Activated T-helper 1 cell treated with anti-CD3 and anti-CD28 coated beads, Interleukin-2, amount 50 U/mL, for 16 hours (primary cell): ENCODE measurements at regions not wholly inside any gene's neighbourhood (a gene's known extent, or its start where the extent isn't known, plus 50 kb on each side); places are given as distances from the start of the nearest gene placed in this dataset.

Experiments used
- DNase-seq, 2 donors: peaks; one replicate each; pipeline ENCODE4 v3.0.0-alpha.2; 2020; ENCODE audit warnings: low read depth in 1 of 2, low spot score in 1 of 2

DNA sequence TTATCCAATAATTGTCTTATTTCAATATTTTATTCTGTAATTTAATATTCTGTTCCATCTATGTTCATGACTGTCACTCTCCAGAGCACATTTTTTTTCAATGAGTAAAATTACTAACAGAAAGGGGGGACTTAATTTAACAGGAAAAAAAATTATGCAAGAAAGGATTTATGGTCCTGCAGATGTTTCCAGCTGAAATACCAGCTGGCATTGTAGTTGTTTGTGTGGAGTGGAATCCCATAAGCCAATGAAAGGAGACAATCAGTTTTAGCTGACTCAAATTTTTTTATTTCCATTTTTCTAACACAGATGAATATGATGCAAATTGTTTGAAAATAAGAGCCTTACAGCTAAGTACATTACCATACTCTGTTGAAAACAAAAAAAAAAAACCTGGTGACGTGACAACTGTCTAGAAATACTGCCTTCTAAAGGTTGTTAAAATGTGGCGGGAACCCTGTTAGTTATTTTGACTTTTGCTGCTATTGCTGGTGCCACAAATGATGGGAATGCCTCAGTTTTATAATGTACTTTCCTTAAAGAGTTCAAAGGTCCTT, 389.1 kb downstream of the ETS1 start:
- no peak for DNase-seq

DNA sequence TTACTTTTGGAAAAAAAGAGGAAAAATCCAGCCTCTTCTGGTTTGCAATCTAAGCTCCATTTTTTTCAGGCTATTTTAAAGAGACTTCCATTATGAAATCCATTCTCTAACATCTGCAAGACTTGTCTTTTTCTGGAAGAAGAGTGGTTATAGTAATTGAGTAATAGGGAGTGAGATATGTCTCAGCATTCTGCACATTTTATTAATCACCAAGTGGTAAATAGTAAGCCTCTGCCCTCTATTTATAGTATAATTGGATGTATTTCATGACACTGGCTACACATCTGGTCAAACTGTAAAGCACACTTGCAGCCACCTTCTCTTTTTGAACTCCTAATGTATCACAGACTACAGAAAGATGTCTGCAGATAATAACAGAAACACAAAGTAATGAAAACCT, 391.1 kb downstream of the ETS1 start:
- DNase-seq: no peak

DNA sequence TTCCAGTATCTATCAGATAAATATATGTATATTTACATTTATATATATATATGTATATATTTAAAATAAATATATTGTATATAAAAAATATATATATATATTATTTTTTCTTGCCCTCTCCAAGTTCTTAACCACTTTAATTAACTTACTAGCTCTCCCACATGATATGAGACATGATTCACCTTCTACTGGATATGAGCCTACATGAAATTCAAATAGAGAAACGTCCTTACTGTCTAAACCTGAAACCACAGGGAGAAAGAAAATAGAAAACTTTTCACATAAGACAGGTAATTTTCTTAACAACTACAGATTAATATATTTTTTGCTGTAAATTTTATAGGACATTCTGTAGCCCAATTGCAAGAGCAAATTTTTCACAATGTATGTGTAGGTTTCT, 391.6 kb downstream of the ETS1 start:
- no peak for DNase-seq

DNA sequence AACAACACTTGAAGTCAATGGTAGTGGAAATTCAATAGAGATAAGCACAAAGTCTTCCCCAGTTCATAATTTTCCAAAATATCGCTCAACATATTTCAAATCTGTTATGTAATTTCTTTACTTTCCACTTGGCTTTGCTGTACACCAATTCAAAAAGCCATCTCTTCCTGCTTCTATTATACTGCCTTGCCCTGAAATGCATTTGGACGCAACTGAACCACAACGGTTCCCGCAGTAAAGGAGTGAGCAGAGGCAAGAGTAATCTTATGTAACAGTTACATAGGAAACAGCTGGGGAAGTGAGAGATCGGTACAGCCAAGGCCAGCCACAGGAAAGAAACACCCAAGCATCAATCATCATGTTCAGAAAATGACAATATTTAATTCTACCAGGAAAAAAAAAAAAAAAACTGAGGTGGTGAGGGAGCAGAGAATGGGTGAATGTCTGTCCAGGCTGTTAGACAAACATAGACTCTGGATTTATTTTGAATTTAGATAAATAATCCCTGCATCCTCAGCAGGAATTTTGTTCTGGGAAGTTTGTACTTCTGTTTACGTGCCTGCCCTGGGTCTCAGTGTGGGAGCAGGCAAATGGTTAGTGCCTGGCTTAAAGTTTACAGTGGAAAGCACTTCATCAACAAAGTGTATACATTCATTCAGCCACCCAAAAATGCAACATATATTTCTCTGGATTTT, 392.2 kb downstream of the ETS1 start:
- DNase-seq: no peak

DNA sequence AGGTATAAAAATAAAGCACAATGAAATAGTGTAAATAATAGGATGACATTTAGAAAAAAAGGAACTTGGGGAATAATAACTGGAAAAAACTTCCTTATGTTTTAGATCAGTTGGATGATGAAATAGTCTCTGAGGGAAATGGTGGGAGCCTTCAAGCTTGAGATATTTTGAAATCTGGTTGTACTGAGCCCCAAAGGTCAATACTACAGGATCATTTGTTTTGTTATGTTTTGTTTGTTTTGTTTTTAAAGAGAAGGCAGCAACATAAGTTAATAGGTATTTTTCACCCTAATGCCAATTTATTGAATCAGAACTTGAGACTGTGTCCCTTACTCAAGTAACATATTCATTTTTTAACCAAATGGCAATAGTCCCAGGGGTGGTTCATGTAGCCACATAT, 393.1 kb downstream of the ETS1 start:
- no peak for DNase-seq

DNA sequence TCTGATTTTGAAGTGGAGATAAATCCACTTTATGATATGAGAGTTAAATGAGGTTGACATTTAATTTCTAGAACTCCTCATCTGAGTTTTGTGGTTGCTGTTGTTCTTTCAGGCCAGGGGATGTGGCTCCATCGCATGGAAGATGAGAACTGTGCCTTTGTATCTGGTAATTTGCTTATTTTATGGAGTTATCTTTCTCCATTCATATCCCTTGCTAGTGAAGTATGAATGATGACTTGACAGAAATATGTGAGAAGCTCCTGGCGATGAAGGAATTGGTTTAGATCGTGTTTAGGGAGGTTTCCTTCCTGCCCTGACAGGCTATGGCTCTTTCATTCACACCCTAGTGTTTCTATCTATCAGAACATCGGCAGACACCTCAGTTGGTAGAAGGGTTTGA, 393.7 kb downstream of the ETS1 start:
- DNase-seq: no peak

DNA sequence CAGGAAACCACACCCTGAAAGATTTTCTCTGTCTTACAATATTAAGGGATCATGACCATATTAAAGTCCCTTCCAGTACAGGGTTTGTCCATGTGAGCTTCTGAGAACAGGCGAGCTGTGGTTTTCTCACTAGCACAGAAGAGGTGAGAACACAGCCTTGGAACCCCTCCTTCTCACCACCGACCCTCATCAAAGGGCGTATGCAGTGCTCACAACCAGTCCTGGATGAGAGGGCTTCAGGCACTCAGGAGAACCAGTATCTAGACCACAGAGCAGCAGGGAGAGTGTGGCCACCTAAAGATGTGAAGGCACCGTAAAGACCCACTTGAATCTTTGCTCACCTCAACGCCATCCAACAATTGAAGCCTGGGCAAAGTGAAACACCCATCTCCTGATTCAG, 397.0 kb downstream of the ETS1 start:
- DNase-seq: no peak

DNA sequence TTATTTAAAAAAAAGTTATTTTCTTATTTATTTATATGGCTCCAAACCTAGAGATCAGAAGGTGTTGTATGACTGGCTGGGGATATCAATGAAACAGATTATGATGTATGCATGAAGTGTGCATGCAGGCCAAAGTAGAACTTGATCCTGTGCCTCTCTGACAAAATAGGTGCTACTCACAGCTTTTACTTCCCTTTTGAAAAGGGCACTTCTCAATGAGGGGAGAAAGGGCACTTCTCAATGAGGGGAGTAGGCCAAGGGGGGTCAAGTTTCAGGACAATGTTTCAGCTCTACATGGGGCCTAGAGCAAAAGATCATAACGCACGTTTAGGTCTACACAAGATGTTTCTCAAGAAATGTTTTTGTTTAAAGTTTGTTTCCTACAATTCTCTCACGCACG, 397.5 kb downstream of the ETS1 start:
- DNase-seq: no peak

DNA sequence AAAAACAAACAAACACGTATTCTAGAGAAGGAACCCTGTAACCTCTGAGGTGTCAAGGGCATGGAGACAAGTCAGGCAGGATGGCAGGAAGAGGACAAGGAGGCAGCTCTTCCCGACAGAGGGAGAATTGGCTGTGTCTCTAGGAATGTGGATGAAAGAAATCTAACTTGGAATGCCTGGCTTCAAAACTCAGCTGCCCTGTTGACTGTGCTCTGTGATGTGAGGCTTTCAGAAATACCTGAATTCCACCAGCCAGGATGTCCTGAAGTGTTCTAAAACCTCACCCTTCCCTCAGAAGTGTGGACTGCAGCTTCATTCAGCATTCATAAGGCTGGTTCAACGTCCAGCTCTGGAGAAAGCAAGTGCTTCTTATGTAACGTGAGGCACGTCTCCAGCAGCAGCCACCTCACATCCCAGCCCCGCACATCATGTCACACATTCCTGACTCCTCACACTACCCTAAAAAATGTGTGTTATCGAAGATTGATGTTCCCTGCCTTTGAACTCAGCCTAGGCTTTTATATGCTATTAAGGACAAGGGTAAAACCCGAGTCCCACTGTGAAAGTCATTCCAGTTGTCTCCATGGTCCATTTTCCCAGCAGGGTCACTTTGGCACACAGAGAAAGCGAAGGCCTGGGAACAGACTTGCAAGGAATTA, 398.9 kb downstream of the ETS1 start:
- DNase-seq: no peak

DNA sequence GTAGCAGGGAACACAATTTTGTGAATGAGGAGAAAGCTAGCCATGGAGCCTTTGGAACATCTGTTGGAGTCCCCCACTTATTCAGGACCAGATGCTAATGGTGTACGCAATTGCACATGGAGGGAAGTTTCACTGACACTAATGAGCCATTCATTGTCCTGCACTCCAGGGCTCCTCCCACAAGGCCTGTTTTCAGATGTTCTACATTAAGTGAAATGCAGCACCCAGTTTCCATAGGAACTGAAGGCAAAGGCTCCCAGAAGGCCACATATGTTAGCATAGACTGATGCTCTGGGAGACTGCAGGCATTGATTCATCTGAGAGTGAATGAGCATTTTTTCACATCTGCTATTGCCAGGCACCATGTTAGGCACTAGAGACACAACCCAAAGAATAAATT, 399.5 kb downstream of the ETS1 start:
- DNase-seq: no peak

DNA sequence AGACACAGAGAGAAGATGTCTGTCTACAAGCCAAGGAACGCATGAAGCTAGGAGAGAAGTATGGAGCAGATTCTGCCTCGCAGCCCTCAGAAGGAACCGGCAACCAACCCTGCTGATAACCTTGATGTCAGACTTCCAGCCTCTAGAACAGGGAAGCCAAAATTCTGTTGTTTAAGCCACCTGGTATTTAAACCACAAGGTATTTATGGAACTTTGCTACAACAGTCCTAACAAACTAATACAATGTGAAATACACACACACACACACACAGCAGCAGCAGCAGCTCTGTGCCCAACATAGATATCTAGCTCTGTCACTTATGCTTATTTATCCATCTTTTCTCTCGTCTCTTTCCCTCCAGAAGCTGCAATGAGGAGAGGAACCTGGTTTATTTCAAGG, 400.0 kb downstream of the ETS1 start:
- no peak for DNase-seq

DNA sequence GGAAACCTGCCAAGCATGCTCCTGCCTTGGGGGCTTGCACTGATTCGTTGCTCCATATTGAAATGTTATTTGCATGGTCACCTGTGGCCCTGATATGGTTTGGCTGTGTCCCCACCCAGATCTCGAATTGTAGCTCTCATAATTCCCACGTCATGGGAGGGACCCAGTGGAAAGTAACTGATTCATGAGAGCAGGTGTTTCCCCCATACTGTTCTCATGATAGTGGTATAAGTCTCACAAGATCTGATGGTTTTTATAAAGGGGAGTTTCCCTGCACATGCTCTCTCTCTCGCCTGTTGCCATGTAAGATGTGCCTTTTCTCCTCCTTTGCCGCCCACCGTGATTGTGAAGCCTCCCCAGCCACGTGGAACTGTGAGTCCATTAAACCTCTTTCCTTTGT, 402.4 kb downstream of the ETS1 start:
- no peak for DNase-seq

DNA sequence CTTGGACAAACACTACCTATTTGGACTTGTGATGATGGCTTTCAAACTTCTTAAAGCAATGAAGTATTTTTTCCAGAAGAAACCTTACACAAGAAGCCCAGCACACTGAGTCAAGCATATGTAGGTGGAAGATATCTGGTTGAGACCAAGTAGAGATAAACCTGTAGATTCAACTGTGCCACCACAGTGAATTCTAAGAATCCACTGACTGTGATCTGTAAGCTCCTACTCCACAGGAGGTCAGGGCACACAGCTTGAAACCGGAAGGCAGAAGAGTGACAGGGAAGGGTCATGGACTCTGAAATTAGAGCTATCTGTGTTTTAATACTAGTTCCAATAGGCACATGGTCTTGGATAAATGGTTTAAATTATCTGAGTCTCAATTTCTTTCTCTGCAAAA, 404.5 kb downstream of the ETS1 start:
- DNase-seq: no peak

DNA sequence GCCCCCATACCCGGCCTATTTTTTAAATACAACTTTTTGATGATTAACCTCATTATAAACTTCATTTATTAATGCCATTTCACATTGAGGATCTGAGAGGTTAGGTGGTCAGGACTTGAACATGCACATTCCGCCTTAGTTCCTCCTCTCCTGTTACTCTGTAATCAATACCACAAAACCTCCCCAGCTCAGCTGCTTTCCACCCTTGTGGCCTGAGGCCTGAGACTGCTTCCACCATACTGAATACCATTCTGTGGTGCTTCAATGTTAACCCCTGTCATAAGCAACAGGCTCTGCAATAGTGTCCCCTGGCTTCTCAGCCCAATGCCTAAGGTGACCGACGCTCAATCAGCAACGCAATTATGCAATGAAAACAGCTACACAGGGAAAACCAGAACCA, 405.4 kb downstream of the ETS1 start:
- DNase-seq: no peak

DNA sequence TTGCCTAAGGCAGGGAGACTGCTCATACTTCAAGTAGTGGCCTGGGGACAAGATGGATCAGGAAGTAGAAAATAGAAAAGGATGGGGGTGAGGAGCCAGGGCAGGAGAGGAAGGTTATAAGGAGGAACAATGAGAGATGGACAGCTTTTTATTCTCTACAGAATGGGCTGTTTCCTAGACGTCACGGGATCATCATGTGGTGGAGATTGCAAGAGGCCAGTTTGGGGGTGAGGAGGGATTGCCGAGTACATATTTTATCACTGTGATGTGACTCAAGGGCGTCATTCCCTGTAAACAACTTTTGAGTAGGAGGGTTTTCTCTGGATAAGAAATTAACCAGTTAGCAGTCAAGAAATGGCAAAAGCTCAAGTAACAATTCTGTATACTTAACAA, 406.3 kb downstream of the ETS1 start:
- no peak for DNase-seq

DNA sequence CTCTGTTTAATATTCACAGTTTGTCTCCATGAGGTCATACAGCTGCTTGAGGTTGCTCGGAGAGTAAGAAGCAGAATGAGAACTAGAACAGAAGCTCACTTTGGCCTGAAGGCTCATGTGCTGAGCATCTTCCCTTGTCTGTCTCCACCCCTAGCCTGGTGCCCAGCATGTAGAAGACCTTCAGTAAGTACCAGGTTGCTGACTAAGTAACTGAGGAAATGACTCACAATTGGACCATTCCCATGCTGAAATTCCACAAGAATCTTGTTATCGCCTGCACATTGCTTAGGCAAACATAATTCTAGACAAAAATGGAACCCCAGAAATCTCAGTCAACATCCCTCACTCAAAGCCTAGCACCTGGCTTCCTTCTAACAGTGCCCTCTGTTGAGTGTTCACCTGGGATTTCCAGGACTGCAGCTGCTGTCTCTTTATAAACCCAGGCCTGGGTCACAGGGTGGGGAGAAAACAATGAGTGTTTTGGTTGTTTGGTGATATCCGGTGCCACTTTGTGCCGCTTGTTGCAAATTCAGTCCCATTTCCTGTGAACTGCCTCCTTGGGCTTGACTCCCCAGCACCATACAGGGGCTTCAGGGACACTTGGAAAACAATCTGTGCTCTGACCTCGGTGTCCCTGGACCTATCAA, 406.8 kb downstream of the ETS1 start:
- DNase-seq: no peak

DNA sequence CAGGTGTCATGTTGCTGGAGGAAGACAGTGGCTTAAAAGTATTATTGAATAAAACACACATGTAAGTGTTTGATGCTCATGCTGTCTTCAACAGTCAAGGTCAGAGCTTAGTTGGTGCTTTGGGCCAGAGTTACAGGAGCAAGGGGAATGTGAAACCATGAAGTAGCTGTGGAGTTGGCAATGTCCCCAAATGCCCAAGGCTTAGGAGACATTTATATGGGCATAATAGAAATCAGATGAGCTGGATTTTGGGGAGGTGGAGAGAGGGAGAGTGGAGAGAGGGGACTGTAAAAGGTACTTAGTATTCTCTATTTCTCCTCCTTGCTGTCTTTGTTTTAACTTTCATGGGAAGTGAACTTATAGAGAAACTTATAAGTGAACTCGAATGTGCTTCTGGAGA, 407.8 kb downstream of the ETS1 start:
- DNase-seq: no peak

DNA sequence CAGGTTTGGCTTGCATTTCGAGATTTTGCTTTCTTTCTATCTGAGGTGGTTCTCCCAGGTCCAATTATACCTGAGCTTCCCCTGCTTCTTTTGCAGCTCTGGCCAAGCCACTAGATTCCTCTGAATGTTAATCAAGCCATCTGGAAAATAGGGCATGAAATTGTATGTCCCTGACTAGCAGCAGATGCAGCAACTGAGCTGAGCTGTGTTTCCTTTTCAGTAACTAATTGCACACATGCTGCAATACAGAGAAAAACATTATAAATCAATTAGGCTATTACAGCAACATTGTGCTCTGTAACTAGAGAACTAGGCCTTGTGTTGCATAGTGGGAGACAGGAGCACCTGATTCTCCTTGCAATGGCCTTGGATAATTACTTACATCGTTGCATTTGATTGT, 408.3 kb downstream of the ETS1 start:
- no peak for DNase-seq

DNA sequence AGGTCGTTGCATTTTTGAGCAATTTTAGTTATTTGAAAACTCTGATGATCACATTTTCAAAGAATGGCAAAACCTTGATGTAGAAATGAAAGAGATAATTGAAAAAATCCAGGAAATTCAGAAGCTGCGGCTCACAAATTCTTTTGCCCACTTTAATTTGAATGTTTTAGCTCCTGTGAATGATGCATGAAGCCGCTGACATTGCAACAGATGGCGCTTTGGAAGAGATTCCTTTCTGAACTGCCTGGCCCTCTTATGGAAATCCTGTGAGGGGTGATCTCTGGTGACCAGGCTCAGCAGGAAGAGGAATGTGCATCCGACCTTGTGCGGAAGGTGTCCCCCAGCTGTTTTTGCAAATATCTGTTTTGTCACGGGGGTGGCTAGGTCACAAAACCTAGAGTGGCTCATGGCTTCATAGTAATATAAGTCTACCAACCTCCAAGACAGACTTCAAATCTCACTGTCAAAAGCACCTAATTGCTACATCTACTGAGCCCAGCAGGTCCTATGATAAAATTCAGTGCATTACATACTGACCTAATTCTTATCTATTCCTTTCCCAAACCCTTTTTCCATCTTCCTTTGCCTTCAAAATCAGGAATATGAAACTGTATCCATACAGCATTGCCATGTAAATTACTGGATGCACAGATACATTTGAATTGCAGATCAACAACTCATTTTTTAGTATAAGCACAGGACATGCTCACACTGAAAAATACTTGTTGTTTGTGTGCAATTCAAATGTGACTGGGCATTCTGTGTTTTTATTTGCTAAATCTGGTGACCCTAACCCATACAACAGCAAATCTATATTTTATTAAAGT, 412.7 kb downstream of the ETS1 start:
- no peak for DNase-seq

DNA sequence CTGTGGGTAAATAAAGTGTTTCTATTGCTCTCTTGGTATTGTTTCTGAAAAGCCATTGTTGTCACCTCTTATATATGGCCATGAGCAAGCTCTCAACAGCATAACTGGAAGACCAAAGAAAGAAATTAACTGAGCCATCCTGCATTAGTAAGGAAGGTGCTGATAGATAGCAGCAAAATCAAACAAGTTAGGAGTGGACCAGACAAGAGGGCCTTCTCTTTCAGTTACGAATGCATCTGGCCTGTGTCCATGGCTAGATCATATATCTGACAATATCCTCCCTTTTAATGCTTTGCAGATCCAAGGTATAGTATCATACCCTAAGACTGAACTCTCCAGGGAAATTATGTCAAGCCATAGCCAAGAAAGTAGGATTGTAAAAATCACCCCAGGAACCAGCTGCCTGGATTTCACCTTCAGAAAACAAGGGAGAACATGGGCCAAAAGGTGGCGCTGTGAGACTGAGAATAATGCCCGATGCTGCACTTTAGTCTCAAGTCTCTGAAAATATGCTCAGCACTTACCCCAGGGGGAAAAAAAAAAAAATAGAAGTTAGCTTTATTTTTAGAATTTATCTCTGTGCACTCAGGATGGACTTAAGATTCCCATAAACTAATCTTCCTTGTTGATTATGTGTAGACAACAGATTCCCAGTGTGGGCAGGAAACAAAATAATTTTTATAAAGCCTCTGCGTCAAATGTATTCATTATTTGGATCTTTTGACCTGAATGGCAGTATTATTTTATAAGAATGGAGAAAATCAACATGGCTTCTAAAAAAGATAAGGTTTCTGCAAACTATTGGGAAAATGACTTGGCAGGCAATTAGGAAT, 415.1 kb downstream of the ETS1 start:
- peak; percentile 65 to 75 for DNase-seq

DNA sequence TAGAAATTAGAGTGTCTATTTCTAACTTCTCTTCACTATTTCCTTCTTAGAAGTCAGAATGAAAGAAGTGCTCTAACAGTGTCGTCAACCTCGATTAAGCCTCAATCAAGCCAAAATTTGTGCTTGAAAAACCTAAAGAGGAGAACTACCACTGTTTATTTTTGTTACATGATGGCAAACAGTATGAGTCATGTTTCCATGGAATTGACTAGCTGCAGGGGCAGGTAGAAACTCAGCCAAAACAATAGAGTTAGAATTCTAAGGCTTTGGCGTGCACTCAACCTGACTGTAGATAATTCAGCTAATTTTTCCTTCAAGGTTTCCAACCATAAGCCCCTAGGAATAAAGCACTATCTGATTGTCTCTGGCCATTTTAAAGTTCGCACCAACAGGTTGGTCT, 415.9 kb downstream of the ETS1 start:
- DNase-seq: no peak
